SU-DHL-6 (cell line): ENCODE measurements at regions not wholly inside any gene's neighbourhood (a gene's known extent, or its start where the extent isn't known, plus 50 kb on each side); places are given as distances from the start of the nearest gene placed in this dataset.

Source experiments
- CTCF ChIP-seq: fragments of 200-600 bp; sonication (generic); IDR thresholded peaks from one replicate; pipeline ENCODE4 v1.5.1; 2017; ENCODE audit warnings: antibody characterized with exemption, mild to moderate bottlenecking, low read length, moderate library complexity; ENCODE audit not compliant: insufficient read depth, poor library complexity, severe bottlenecking
- EZH2phosphoT487 ChIP-seq: fragments of 200-600 bp; sonication (generic), shearing (Covaris generic); conservative IDR thresholded peaks from 2 replicates; pipeline ENCODE4 v1.6.1; 2018; ENCODE audit warnings: mild to moderate bottlenecking, antibody characterized with exemption, low read length, moderate library complexity, mixed read lengths

- no peak for TF ChIP-seq CTCF
- TF ChIP-seq EZH2phosphoT487, result no peak
Observed at GRCh38 chr18:73544617-73545016, 603.0 kb downstream of the FBXO15 start.
